Activated effector memory CD4-positive, alpha-beta T cell treated with Interleukin-2 at 50 U/mL for 16 hours (primary cell): ENCODE measurements at regions not wholly inside any gene's neighbourhood (a gene's known extent, or its start where the extent isn't known, plus 50 kb on each side); places are given as distances from the start of the nearest gene placed in this dataset.

Experiments
- DNase-seq: peaks from one replicate; pipeline ENCODE4 v3.0.0-alpha.2; 2020

DNA sequence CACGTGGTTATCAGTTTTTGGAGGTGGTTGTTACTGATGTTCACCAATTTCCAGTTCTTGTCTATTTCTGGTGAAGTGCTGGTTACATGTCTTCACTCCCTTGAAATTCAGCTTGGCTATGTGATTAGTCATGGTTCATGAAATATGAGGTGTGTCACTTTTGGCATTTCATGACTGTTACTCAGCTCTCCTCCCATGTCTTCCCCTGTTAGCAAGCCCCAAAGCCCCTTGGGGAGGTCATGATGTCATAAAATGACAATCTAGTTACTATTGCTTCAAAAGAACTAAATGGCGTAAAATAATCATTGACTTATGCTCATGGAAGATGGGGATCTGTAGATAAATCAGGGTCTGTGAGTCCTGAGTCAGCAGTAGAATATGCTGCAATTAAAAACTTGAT, 425.1 kb downstream of the SETD4 start:
- DNase-seq = no peak

DNA sequence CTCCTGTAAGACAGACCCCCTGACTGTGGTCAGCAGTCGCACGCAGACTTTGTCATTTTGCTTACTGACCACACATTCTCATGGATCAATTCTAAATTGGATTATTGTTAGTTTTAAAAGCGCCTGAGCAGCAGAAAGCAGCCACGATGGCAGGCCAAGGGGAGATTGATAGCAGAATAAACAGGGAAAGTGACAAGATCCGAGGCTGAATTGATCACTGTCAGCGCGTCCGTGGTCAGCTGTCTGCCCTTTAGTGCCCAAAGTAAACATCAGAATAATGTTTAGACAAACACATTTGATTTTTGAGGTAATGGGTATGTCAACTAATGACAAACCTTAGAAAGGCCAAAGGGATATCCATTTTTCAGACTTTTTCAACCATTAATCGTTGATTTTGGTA, 426.8 kb downstream of the SETD4 start:
- DNase-seq = no peak

DNA sequence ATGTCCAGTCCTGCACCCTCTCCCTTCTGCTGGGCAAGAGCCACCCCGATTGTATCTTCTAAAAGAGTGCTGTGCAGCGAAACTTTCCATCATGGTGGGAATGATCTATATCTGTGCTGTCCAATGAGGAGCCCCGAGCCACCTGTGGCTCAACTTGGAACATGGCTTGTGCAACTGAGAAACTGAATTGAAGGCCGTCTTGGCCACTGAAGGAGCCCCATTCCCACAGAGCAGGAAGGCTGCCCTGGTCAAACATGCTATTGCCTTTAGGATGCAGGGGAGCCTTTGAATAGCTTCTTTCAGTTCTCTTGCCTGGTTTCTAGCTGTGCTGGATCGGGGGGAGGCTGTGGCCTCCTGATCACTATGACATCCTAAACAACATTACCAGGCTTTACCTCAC, 427.6 kb downstream of the SETD4 start:
- no peak for DNase-seq

DNA sequence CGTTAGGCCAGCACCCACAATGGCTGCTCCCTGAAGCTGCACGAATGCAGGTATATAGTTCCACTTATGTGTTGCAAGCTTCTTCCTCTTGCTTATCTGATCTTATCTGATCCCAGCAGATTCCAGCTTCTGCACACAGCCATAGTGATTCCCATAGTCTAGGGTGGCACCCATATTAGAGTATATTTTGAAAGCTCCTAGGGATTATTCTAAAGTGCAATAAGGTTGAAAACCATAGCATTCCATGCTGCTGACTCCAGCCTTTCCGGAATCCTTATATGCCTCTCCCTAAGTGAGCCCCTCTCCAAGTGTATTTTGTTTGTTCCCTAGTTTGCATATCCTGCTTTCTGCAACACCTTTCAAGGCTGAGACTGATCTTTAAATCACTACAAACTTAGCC, 432.0 kb downstream of the SETD4 start:
- DNase-seq = no peak

DNA sequence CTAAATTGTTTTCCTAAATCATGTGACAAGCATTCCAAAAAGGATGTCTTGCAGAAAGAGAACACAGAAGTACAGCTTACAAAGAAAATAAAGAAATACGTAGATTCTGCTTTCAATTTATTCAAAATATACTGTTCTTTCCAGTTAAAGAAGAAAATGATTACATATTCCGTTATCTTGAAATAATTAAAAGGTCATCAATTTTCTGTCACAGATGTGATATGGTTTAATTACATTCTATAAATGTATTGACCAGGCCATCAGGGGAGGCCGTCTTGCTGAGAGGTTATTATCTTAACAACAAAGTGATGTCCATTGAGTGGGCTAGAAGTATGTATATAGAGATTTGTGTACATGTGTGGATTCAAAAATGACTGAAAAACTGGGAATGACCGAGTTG, 432.9 kb downstream of the SETD4 start:
- DNase-seq = no peak

DNA sequence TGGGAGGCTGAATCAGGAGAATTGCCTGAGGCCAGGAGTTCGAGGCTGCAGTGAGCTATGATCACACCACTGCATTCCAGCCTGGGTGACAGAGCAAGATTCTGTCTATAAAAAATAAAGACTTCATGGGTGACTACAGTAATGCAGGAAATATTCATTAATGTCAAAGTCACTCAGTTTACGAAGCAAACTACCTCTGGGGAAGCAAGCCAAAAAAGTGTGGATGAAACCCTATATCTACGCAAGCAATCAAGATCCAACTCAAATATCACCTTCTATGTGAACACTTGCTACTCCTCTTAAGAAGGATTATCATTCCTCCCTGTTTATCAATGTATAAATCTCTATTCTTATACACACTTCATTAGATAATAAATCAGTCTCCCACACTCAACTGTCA, 434.8 kb downstream of the SETD4 start:
- no peak for DNase-seq

DNA sequence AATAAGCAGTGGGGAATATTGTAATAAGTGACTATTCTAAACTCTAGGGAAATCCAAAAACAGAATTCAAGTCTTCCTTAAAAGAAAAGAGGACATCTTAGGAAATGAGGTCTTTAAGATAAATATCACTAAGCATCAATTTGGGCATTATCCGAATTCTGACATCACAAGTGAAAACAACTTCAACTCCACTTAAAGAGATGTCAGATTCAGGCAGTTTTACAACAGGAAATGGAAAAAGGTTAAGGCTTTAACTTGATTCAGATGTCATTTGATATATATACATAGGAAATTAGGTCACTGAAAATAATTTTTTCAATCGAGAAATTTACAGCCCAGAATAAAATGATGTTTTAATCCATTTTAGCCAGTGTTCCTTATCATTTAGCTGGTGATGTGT, 435.4 kb downstream of the SETD4 start:
- no peak for DNase-seq

DNA sequence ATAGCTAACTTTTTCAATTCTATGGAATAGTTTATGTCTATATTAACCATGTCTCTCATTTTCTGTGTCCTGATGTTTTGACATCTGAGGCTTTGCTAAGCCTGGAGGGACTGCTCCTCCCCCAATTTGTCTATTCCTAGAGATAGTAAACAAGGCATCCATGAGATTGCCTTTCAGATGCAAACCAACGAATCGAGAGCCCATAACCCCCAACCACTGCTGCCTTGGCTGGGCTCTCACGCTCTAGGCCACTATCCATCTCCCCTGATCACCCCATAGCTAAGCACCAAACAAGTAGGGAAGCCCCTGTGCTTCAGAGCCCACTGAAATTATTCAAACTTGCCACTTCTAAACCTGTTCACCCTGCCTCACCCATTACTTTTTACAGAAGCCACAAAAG, 437.7 kb downstream of the SETD4 start:
- DNase-seq = no peak

DNA sequence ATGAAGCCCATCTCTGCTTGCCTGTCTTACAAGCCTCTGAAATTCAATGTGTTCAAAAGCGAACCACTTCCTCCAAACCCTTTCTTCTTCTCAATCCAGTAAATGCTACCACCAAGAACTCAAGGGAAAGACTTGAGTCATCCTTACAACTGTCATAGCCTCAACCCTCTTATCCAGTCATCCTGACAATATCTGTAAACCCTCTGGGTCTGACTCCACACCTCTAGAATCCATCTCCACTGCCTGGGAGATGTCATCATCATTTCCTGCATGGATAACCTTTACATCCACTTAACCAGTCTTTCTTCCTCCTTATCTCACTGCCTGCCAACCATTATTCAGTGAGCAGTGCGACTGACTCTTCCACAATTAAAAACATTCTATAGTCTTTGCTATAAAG, 441.1 kb downstream of the SETD4 start:
- no peak for DNase-seq

DNA sequence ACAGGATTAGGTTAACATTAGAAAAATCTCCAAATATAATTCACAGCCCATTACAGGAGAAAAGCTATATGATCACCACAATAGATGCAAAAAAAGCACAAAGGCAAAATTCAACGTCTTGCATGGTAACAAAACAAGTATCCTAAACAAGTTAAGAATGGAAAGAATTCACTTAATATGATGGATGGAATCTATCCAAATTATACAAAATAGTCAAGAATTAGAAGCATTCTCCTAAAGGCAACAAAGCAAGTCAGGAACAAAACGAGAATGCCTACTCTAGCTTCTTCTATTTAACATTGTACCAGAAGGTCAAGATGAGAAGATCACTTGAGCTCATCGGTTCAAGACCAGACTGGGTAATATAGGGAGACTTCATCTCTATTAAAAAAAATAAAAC, 442.8 kb downstream of the SETD4 start:
- DNase-seq = no peak

DNA sequence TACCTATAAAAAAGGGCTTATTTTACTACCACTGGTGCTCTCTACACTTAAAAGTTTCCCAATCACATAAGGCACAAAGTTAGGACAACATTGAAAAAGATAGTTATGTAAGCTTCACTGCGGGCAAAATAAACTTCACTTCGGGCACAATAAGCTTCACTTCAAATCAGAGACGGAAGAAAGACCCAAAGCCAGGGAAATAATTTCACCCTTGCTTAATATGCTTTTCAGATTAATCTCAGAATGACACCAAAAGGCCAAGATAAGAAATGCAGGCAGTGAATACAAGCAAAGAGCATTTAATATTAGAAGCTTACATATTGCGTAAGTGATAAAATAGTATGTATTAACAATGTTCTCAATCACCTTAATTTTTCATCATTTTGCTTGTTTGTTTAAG, 444.2 kb downstream of the SETD4 start:
- DNase-seq = no peak

DNA sequence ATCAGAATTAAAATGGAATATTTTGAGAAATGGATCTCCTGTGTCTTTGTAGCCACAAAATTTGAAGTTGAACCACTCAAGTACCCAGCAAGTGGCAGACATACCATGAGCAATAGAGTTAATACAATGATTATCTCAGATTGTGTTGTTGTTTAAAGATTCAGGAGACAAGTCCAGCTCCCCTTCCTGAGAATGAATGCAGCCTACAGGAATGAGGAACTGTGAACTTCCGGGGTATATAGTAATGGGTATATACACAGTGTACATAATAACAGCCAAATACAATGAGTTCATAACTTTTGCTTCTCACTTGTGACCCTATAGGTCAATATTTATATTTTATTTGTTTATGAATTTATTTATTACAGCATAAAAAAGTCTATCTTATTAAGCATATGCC, 445.0 kb downstream of the SETD4 start:
- DNase-seq = no peak

DNA sequence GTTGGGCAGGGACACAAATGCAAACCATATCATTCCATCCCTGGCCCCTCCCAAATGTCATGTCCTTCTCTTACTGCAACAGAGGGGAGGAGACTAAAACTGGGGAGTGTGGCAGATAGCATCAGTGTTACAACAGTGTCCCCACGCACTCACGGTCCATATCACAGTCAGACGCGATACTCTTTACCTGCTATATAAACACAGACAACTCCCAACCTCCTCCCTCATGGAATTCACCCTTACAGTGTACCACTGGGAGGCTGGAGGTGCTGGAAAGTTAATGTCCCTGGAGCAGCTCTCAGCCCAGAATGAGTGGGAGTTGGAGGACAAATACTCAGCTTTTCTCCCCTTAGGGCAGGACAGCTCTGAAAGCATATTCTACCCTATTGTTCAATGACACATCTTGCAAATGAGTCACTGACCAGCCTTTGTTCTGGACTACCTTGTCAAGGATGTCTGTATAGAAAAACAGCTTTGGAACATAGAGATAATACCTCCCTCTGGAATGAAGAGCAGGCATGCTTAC, 445.9 kb downstream of the SETD4 start:
- no peak for DNase-seq

DNA sequence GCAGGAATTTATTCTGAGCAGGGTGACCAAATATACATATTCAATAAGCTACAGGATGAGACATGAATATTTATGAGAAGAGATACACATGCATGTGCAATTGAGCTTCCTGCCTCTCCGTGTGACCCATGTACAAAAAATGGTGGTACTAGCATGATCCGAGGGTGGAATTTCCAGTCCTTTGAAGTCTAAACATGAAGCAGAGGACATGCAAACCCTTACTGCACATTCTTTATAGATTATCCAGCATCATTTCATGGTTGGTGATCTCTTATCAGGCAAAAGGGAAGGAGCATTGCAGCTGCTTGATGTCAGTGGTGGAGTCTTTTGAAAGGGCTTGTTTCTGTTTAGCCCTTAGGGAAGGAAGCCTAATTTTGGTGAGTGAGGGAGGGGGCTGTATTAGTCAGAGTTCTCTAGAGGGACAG, 448.6 kb downstream of the SETD4 start:
- no peak for DNase-seq

DNA sequence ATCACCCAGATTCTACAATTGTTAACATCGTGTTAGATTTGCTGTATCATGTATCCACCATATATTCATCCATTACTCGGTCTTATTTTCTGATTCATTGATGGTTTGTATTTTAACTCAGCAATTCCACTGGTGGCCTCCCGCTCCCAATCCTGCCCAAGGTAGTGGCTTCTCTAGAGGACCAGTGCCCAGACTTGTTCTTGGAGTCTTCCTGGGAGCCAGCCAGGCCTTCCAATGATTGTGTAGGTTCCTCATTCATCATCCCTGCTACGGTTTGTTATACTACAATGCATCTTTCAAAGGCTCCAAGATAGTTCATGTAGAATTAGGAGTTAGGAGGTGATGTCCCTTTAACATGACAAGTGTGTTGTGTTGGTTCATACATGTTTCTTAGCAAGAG, 451.1 kb downstream of the SETD4 start:
- no peak for DNase-seq

DNA sequence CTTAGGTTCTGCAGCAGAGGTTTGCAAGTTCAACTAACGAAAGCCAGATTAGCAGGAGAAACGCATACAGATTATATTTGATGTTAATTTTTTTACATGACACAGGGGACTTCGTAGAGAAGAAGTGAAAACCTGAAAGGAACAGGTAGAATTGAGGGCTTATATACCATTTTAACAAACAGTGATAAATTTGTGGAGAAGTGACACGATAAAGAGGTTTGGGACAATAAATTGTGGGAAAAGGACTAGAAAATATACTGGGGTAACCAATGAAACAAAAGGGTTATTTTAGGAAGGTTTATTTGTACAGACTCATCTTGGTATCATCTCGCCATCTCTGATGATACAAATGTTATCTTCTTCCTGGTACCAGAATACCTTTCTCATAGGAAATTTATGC, 452.9 kb downstream of the SETD4 start:
- no peak for DNase-seq

DNA sequence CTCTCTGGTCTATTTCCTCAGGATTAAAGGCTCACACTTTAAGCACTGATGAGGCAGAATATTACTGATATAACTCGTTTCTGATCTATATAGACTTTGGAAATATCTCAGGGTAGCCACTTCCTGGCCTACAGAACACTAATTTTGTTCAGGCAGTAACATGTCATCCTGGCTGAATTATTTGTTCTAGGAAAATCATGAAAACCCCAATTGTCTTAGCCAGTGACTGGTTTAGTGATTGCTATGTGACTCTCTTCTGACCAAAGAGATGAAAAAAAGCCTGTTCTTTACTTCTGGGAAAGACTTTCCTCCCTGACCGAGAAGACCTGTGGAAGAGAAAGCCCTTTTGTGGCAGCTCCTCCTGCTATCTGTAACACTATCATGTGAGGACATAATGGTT, 453.7 kb downstream of the SETD4 start:
- no peak for DNase-seq

DNA sequence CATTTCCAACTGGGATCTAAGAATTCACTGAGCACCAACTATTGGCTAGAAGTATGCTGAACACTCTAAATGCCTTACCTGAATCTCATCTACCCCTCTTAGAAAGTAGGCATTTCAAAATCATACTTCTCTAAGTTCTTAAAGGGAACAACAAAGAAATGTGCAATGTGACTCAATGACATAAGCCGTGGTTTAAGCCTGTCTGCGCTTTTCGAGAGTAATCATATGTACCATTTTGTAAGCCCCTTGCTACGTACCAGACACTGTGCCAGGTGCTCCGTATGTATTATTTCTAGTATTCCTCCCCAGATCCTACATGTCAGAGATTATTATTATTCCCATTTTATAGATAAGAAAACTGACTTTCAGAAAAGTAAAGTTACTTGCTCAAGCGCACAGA, 454.2 kb downstream of the SETD4 start:
- no peak for DNase-seq

DNA sequence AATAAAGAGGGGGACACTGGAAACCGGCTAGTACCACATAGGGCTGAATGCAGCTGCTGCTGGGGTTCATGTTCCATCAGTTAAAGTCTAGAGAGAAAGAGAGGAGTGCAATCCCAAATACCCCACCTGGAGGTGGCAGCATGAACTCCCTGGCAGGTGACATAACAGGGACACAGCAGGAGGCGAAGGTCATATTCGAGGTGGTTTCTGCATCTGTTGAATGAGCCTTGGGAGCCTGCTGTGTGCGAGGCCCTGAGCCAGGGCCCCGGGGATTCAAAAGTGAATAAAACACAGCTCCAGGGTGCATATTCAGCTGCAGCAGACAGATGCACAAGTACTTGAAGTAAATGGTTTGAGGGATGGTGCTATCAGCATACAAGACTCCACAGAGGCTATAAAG, 456.8 kb downstream of the SETD4 start:
- DNase-seq = no peak

DNA sequence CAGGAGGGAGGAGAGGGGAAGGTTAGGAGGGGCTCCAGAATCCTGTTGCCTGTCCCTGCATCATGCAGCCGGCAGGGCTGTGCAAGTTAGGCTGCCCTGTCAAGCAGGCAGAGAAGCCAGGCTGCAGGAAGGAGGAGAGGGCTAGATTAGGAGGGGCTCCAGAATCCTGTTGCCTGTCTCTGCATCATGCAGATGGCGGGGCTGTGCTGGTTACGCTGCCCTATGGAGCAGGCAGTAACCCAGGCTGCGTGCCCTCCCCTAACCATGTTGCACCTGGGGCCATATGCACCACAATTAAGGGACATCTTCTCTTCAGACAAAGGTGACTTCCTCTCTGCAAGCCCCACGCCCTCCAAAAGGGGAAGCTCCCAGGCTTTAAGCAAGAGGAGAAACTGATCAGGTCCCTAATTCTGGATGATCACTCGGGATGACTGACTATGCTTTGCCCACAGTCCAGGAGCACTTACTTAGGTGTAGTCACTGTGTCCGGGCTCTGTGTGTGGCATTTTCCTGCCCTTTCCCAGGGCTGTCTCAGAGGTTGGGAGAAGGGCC, 457.4 kb downstream of the SETD4 start:
- no peak for DNase-seq

DNA sequence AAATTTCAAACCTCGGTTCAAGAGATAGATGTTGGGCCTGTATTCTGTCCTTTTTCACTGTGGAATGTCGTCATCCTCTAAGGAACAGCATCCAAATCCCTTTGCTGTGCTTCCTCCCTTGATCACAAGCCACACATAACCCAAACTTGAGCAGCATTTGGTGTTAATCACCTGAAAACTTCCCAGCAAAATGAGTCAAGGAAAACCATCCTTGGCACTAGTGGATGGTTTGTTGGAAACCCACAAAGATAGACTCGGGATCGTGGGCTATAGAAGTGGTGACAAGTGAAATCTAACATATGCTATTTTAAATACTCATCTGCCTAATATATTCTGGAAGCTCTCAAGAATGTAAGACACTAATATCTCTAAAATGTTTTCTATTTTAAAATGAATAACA, 459.1 kb downstream of the SETD4 start:
- DNase-seq = no peak

DNA sequence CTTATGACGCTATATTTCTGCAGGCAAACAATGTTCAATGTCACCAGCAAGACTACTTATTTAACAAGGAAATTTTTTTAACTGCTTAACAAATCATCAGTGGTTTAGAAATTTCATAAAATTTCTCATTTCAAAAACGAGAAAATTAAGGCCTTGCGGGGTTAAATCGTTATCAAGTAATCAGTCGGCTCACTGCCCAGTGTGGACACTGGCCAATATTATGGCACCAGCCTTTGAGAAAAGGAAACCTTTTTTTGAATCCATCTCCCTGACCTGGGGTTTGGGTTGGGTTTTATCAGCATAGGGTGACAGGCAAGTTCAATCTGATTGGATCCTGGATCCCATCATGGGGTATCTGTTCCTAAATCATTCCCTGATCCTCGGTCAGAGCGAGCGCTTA, 461.2 kb downstream of the SETD4 start:
- no peak for DNase-seq

DNA sequence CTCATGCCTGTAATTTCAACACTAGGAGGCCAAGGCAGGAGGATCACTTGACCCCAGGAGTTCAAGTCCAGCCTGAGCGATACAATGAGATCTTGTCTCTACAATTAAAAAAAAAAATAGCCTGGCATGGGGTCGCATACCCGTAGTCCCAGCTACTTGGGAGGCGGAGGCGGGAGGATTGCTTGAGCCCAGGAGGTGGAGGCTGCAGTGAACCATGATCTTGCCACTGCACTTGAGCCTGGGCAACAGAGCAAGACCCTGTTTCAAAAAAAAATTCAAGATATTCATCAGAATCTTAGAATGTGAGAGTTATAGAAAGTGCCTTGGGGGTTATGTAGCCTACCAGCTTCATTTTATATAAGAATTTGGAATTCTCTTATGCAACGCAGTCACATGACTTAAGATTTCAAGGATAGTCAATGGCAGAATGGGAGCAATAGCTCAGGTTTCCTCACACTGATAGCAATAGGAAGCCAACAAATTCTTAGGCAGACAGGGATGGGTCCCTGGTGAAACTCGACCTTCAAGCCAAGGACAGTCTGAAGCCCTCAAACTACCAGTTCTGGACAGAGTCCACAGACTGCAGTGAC, 462.5 kb downstream of the SETD4 start:
- no peak for DNase-seq

DNA sequence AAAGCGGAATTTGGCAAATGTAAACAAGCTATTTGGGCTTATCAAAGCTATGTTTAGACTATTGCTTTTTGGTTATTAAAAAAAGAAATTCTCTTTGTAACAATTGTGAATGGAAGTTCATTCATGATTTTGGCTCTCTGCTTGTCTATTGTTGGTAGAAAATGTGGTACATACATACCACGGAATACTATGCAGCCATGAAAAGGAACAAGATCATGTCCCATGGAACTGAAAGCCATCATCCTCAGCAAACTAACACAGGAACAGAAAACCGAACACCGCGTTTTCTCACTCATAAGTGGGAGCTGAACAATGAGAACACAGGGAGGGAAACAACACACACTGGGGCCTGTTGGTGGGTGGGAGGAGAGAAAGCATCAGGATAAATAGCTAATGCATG, 465.4 kb downstream of the SETD4 start:
- no peak for DNase-seq

DNA sequence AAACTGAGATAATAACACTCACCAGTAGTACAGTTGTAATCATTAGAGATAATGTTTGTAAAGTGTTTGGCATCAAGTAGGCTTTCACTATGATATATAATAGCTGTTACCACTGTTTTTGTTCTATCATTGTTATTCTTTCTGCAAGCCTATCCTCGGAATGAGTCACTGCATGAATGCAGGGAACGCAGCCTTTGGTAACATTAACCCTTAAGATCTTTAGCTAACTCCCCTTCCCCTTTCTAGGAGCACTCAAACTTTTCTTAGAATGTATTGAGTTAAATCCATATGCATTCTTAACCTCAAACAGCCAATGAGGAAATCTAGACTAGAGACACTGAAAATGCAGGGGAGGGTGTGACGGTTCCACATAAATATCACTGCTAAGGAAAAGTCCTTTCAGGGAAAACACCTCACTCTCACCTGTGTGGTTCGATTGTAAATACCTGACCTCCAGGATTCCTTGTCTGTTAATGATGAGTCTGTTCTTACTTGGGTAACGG, 467.3 kb downstream of the SETD4 start:
- DNase-seq = no peak
